Activated CD8-positive, alpha-beta memory T cell treated with anti-CD3 and anti-CD28 coated beads, Interleukin-2, amount 10 ng/mL, durations not matched to agents 7 days and 5 days (primary cell): ENCODE measurements at regions not wholly inside any gene's neighbourhood (a gene's known extent, or its start where the extent isn't known, plus 50 kb on each side); places are given as distances from the start of the nearest gene placed in this dataset.

Source experiments
- ATAC-seq: fragments of 150-1000 bp; cut with Tn5 transposase; one replicate; pipeline ENCODE4 v1.10.0; 2021; ENCODE audit warnings: moderate library complexity
- CTCF ChIA-PET: fragments of 350-600 bp; sonication (Branson Sonifier 250); formaldehyde crosslinking; loops from one replicate; lab custom pipeline; 2021; ENCODE audit warnings: antibody characterized with exemption; lab: Charles Lee
- DNase-seq: peaks from one replicate; pipeline ENCODE4 v3.0.0-alpha.2; 2020
- H3K27ac Mint-ChIP-seq: one replicate; pipeline ENCODE4 v1.8.0; 2021; ENCODE audit warnings: mild to moderate bottlenecking, mixed read lengths
- H3K27me3 Mint-ChIP-seq: one replicate; pipeline ENCODE4 v1.8.0; 2021; ENCODE audit warnings: mixed read lengths
- H3K36me3 Mint-ChIP-seq: one replicate; pipeline ENCODE4 v1.8.0; 2021; ENCODE audit warnings: mild to moderate bottlenecking, mixed read lengths
- H3K4me1 Mint-ChIP-seq: one replicate; pipeline ENCODE4 v1.8.0; 2021; ENCODE audit warnings: mixed read lengths
- H3K4me3 Mint-ChIP-seq: one replicate; pipeline ENCODE4 v1.8.0; 2021; ENCODE audit warnings: mild to moderate bottlenecking, moderate library complexity, mixed read lengths
- H3K9me3 Mint-ChIP-seq: one replicate; pipeline ENCODE4 v1.8.0; 2022; ENCODE audit warnings: low read depth, mixed read lengths

- ATAC-seq (no peak), DNase-seq (no peak)
- Mint-ChIP-seq H3K4me1 (no peaks in the 10 kb centered on the region), H3K9me3 (no peaks in the 10 kb centered on the region), H3K4me3 (no peak overlapping the region), H3K27ac (no peak overlapping the region), H3K36me3 (no peaks in the 10 kb centered on the region), H3K27me3 (peaks cover 13% of the 10 kb centered on the region)
- CTCF ChIA-PET = interaction anchor here (1.3 kb wide), 1 partner anchor 19 kb away, joined by 3 read pairs; no protein-coding TSS in a partner anchor
These were observed 51.7 kb upstream of the SIAH3 start for GRCh38 chr13:45903051-45903813.
